Upper lobe of left lung (tissue), 4 donors: ENCODE measurements at regions not wholly inside any gene's neighbourhood (a gene's known extent, or its start where the extent isn't known, plus 50 kb on each side); places are given as distances from the start of the nearest gene placed in this dataset.

Source experiments
- EP300 ChIP-seq, 4 donors: sonication (generic); formaldehyde crosslinking; IDR thresholded peaks; one replicate each; pipeline ENCODE4 v1.5.1; 2017; ENCODE audit warnings: antibody characterized with exemption in 4 of 4, control low read depth in 2 of 4
- POLR2A ChIP-seq, 4 donors: fragments of 450-650 bp; IDR thresholded peaks; one replicate each; pipeline ENCODE4 v1.5.1; 2016 to 2017; ENCODE audit warnings: antibody characterized with exemption in 4 of 4, mild to moderate bottlenecking in 2 of 4
- TF ChIP-seq, protein P1 (sequence below), 6 experiments: fragments of 450-650 bp in 4 of 6; fragments of 200-600 bp in 2 of 6; sonication (generic) in 2 of 6; IDR thresholded peaks; one replicate each; pipeline ENCODE4 v1.5.1; 2016 to 2019; ENCODE audit warnings: antibody characterized with exemption in 6 of 6

DNA sequence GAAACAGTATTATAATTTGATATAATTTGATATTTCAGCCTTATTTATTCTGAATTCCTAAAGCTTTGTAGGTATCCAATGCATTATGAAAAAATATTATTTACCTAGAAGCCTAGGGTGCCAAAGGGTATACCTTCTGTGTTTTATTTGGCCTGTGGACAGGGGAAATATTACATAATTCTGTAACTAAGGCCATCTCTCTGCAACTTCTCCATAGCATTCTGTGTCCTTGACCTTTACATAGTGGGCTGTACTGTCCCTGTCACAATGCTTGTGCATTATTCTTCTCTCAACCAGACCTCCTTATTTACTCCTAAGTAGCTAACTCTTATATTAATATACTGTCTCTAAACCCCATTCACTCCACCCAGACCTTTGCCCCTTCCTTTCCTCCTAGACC lies 57.0 kb upstream of the RANBP6 start:
- TF ChIP-seq, protein P1, sequence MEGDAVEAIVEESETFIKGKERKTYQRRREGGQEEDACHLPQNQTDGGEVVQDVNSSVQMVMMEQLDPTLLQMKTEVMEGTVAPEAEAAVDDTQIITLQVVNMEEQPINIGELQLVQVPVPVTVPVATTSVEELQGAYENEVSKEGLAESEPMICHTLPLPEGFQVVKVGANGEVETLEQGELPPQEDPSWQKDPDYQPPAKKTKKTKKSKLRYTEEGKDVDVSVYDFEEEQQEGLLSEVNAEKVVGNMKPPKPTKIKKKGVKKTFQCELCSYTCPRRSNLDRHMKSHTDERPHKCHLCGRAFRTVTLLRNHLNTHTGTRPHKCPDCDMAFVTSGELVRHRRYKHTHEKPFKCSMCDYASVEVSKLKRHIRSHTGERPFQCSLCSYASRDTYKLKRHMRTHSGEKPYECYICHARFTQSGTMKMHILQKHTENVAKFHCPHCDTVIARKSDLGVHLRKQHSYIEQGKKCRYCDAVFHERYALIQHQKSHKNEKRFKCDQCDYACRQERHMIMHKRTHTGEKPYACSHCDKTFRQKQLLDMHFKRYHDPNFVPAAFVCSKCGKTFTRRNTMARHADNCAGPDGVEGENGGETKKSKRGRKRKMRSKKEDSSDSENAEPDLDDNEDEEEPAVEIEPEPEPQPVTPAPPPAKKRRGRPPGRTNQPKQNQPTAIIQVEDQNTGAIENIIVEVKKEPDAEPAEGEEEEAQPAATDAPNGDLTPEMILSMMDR (IDR thresholded peaks at IDR 0.05) = no peak
- TF ChIP-seq POLR2A (IDR thresholded peaks at IDR 0.05) (no peak), EP300 (IDR thresholded peaks at IDR 0.05) (no peak)
